Adrenal gland (tissue), 9 donors: ENCODE measurements at regions not wholly inside any gene's neighbourhood (a gene's known extent, or its start where the extent isn't known, plus 50 kb on each side); places are given as distances from the start of the nearest gene placed in this dataset.

Experiments used
- DNase-seq, 7 donors: peaks; one replicate each; pipeline ENCODE4 v3.0.0-alpha.2; 2019 to 2020
- H3K27ac ChIP-seq, 5 donors: fragments of 200-600 bp; sonication (generic) in 4 of 5; 1 replicate in 3 of 5; 2 replicates in 2 of 5; pipeline versions ENCODE4 v1.5.1 to v1.8.0; 2016 to 2020; ENCODE audit warnings: mild to moderate bottlenecking in 1 of 5
- H3K27me3 ChIP-seq: fragments of 200-600 bp; 2 replicates; pipeline ENCODE4 v1.8.0; 2021
- H3K36me3 ChIP-seq, 2 donors: fragments of 200-600 bp; replicated peaks in 1 of 2; 1 replicate in 1 of 2; 2 replicates in 1 of 2; pipeline versions ENCODE4 v1.5.1 to v1.8.0; 2018 to 2022
- H3K4me1 ChIP-seq, 2 donors: fragments of 200-600 bp; replicated peaks in 1 of 2; 1 replicate in 1 of 2; 2 replicates in 1 of 2; pipeline versions ENCODE4 v1.5.1 to v1.8.0; 2018 to 2021
- H3K4me3 ChIP-seq, 4 donors: fragments of 200-600 bp; sonication (generic) in 3 of 4; one replicate each; pipeline ENCODE4 v1.5.1; 2016 to 2018
- H3K9me3 ChIP-seq, 3 donors: fragments of 200-600 bp; sonication (generic) in 1 of 3; replicated peaks in 1 of 3; 1 replicate in 2 of 3; 2 replicates in 1 of 3; pipeline versions ENCODE4 v1.5.1 to v1.8.0; 2016 to 2021
- POLR2A ChIP-seq, 2 donors: fragments of 450-650 bp; IDR thresholded peaks; one replicate each; pipeline ENCODE4 v1.6.1; 2017; ENCODE audit warnings: antibody characterized with exemption in 2 of 2, mild to moderate bottlenecking in 2 of 2, moderate library complexity in 1 of 2
- WGBS, 4 donors: extraction: QIAGEN DNeasy Blood & Tissue Kit in 2 of 4; methylation state at CpG; one replicate each; pipeline versions ENCODE4 v1.1.5 to v1.1.7; 2013 to 2017; 5-methylcytosine and 5-hydroxymethylcytosine counted together
- intact Hi-C, 2 donors: fragments of 100-400 bp; cut with DNase I; formaldehyde crosslinking; loops; one replicate each; pipeline versions ENCODE4 v1.14.1 to v1.15.0; 2022 to 2023
- TF ChIP-seq, protein P1 (sequence below), 6 experiments: fragments of 450-650 bp in 4 of 6; fragments of 200-600 bp in 2 of 6; sonication (generic) in 1 of 6; IDR thresholded peaks; 1 replicate in 5 of 6; 2 replicates in 1 of 6; pipeline versions ENCODE4 v1.5.1 to v1.8.0; 2016 to 2021; ENCODE audit warnings: antibody characterized with exemption in 6 of 6, mild to moderate bottlenecking in 2 of 6, moderate library complexity in 1 of 6
- donor health status: healthy with polysubstance abuse.
- donor health status: Bipolar disorder and iron deficiency.
- donor health status: DM: yes; HTN: yes; CAD: no.
- donor health status: DM: no; HTN: no; CAD: no.
- donor health status: DM: no; HTN: no; CAD: no.

DNA sequence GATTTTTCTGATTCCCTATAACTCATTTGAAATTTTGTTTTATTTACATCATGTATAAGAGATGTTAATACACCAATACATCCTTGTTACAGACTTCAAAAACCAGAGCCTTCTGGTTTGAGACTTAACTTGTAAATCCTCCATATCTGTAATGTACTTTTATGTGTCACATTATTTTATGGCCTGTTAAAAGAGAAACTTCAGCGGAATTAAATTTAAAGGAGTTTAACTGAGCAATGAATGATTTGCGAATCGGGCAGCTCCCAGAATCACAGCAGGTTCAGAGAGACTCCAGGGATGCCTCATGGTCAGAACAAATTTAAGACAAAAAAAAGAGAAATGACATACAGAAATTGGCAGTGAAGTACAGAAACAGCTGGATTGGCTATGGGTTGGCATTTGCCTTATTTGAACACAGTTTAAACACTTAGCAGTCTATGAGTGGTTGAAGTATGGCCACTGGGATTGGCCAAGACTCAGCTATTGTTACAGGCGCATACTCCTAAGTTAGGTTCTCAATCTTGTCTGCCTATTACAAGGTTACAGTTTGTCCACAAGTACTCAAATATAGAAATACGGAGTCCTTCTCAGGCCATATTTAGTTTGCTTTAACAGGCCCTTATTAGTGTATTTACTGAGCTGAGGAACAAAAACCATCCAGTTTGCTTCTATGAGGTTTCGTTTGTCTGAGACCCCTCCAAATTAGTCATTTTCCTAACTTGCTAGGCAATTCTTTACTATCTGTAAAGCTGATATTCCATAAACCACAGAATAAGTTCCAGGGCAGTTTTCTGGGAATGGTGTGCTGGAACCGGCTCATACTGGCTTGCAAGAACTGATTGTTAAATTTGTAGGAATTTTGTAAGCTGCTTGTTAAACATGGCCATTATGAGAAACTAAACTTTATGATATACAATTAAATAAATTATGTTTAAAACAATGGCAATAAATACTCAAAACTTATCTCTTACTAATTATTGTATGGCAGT, 56.2 kb upstream of the WDR26 start:
- Histone ChIP-seq H3K27ac (no peak overlapping the region), H3K4me3 (no peak overlapping the region), H3K4me1 (no peaks in the 10 kb centered on the region), H3K36me3 (no peaks in the 10 kb centered on the region), H3K9me3 (no peaks in the 10 kb centered on the region), H3K27me3 (no peaks in the 10 kb centered on the region)
- intact Hi-C loops: no loop called here
- TF ChIP-seq POLR2A (IDR thresholded peaks at IDR 0.05): no peak
- TF ChIP-seq, protein P1, sequence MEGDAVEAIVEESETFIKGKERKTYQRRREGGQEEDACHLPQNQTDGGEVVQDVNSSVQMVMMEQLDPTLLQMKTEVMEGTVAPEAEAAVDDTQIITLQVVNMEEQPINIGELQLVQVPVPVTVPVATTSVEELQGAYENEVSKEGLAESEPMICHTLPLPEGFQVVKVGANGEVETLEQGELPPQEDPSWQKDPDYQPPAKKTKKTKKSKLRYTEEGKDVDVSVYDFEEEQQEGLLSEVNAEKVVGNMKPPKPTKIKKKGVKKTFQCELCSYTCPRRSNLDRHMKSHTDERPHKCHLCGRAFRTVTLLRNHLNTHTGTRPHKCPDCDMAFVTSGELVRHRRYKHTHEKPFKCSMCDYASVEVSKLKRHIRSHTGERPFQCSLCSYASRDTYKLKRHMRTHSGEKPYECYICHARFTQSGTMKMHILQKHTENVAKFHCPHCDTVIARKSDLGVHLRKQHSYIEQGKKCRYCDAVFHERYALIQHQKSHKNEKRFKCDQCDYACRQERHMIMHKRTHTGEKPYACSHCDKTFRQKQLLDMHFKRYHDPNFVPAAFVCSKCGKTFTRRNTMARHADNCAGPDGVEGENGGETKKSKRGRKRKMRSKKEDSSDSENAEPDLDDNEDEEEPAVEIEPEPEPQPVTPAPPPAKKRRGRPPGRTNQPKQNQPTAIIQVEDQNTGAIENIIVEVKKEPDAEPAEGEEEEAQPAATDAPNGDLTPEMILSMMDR (IDR thresholded peaks at IDR 0.05): no peak
- DNase-seq: no peak
- 87 to 95% (median 93%) methylated on average over 7 of the region's 7 CpGs for WGBS, 4 donors

- 95 to 100% (median 96%) methylated on average over 1 of the region's 1 CpG for WGBS, 4 donors
Measured at GRCh38 chr1:224492015-224492414, 57.4 kb upstream of the WDR26 start.

DNA sequence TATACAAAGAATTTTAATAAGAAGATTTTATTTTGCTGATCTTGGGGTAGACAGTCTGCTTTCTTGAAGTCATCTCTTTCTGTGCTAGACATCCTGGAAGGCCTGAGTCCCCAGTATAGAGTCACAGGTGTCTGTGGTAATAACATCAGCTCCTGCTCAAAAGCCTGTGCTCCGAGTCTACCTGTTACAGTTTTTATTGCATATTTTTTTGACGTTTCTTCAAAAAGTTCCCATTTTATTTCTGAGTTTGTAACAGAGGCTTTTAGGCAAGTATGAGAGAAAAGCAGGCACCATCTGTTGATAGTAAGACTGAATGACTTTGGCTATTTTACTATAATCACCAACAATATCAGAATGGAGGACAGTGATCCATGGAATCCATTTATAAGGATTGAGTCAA, 58.0 kb upstream of the WDR26 start:
- Histone ChIP-seq H3K9me3 (no peaks in the 10 kb centered on the region), H3K36me3 (no peaks in the 10 kb centered on the region), H3K27me3 (no peaks in the 10 kb centered on the region), H3K4me3 (no peak overlapping the region), H3K27ac (no peak overlapping the region), H3K4me1 (peaks cover 0 to 4% of the 10 kb centered on the region in 2 donors)
- no peak for DNase-seq
- intact Hi-C loops: no loop called here
- WGBS, 4 donors: 84 to 87% (median 85%) methylated on average over 2 of the region's 2 CpGs
- no peak for TF ChIP-seq POLR2A (IDR thresholded peaks at IDR 0.05)
- TF ChIP-seq, protein P1 (IDR thresholded peaks at IDR 0.05): no peak

More at GRCh38 chr1:224492015-224492414, 57.4 kb upstream of the WDR26 start:
- no peak for DNase-seq
- Histone ChIP-seq H3K27ac (no peak overlapping the region), H3K9me3 (no peaks in the 10 kb centered on the region), H3K4me3 (no peak overlapping the region), H3K27me3 (no peaks in the 10 kb centered on the region), H3K4me1 (no peaks in the 10 kb centered on the region), H3K36me3 (no peaks in the 10 kb centered on the region)
- no peak for TF ChIP-seq POLR2A (IDR thresholded peaks at IDR 0.05)
- TF ChIP-seq, protein P1 (IDR thresholded peaks at IDR 0.05): no peak
- intact Hi-C loops: no loop called here

DNA sequence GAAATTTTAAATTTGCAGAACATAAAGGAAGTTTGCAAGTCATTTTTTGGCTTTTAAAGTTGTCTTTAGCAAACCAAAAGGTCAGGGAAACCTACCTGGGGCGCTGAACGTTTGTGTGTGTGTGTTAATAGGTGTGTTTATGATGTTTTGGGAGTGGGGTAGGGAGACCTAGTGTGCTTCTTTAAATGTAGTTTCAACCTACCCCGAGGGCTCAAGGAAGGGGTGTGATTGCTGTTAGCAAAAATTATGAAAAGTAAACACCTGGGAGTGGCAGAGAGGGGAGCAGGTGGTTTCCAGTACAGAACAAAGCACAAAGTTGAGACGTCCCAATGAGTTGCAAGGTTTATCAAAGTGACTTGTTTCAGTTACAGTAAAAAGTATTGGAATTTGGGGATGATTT, 58.7 kb upstream of the WDR26 start:
- Histone ChIP-seq H3K36me3 (no peaks in the 10 kb centered on the region), H3K9me3 (no peaks in the 10 kb centered on the region), H3K27ac (no peak overlapping the region), H3K27me3 (no peaks in the 10 kb centered on the region), H3K4me1 (peaks cover 5 to 10% of the 10 kb centered on the region in 2 donors), H3K4me3 (no peak overlapping the region)
- WGBS, 4 donors: 57 to 61% (median 59%) methylated on average over 4 of the region's 4 CpGs
- intact Hi-C loops: no loop called here
- TF ChIP-seq, protein P1 (IDR thresholded peaks at IDR 0.05): no peak
- TF ChIP-seq POLR2A (IDR thresholded peaks at IDR 0.05): no peak
- no peak for DNase-seq
